Endodermal cell (in vitro differentiated cells): ENCODE measurements at regions not wholly inside any gene's neighbourhood (a gene's known extent, or its start where the extent isn't known, plus 50 kb on each side); places are given as distances from the start of the nearest gene placed in this dataset.

Experiments used
- DNase-seq: peaks from one replicate; pipeline ENCODE4 v3.0.0-alpha.2; 2017
- H3K27ac ChIP-seq: 2 replicates; pipeline ENCODE4 v1.5.1; 2013; ENCODE audit warnings: mild to moderate bottlenecking, low read depth, low read length, moderate library complexity
- H3K27me3 ChIP-seq: 2 replicates; pipeline ENCODE4 v1.6.1; 2013; ENCODE audit warnings: mild to moderate bottlenecking, low read length, moderate library complexity; ENCODE audit not compliant: insufficient read depth, control insufficient read depth, poor library complexity, severe bottlenecking
- H3K36me3 ChIP-seq: 2 replicates; pipeline ENCODE4 v1.7.0; 2013; ENCODE audit warnings: mild to moderate bottlenecking, low read length, moderate library complexity; ENCODE audit not compliant: control insufficient read depth, insufficient read depth
- H3K4me1 ChIP-seq: one replicate; pipeline ENCODE4 v1.7.0; 2013; ENCODE audit warnings: low read length; ENCODE audit not compliant: control insufficient read depth, insufficient read depth
- H3K4me3 ChIP-seq: 2 replicates; pipeline ENCODE4 v1.5.1; 2013; ENCODE audit warnings: mild to moderate bottlenecking, low read length, moderate library complexity
- H3K9ac ChIP-seq: 2 replicates; pipeline ENCODE4 v1.6.1; 2013; ENCODE audit warnings: mild to moderate bottlenecking, low read length, moderate library complexity; ENCODE audit not compliant: poor library complexity, severe bottlenecking; ENCODE audit errors: extremely low read depth
- H3K9me3 ChIP-seq: 2 replicates; pipeline ENCODE4 v1.6.1; 2013; ENCODE audit warnings: mild to moderate bottlenecking, low read length, moderate library complexity; ENCODE audit not compliant: control insufficient read depth
- H3K27ac Mint-ChIP-seq: 2 replicates; pipeline ENCODE4 v1.8.0; 2020; ENCODE audit warnings: mixed read lengths
- H3K27me3 Mint-ChIP-seq: 2 replicates; pipeline ENCODE4 v1.8.0; 2021; ENCODE audit warnings: mild to moderate bottlenecking, mixed read lengths; ENCODE audit not compliant: insufficient read depth
- H3K36me3 Mint-ChIP-seq: 2 replicates; pipeline ENCODE4 v1.8.0; 2020; ENCODE audit warnings: low read depth, mixed read lengths
- H3K4me1 Mint-ChIP-seq: 2 replicates; pipeline ENCODE4 v1.8.0; 2020; ENCODE audit warnings: mixed read lengths
- H3K4me3 Mint-ChIP-seq: 2 replicates; pipeline ENCODE4 v1.8.0; 2020; ENCODE audit warnings: mild to moderate bottlenecking, moderate library complexity, mixed read lengths
- H3K9me3 Mint-ChIP-seq: 2 replicates; pipeline ENCODE4 v1.8.0; 2020; ENCODE audit warnings: mild to moderate bottlenecking, mixed read lengths
- CTCF ChIP-seq: fragments of 200-600 bp; sonication (generic); conservative IDR thresholded peaks from 2 replicates; pipeline ENCODE4 v1.5.0; 2021; ENCODE audit warnings: antibody characterized with exemption, mild to moderate bottlenecking
- WGBS, 2 experiments: methylation state at CpG; one replicate each; pipeline versions ENCODE4 v1.1.5 to v1.1.7; 2013; ENCODE audit warnings: missing lambda C conversion rate in 2 of 2, mixed read lengths in 1 of 2; ENCODE audit not compliant: insufficient coverage in 1 of 2, insufficient read length in 1 of 2; 5-methylcytosine and 5-hydroxymethylcytosine counted together

DNA sequence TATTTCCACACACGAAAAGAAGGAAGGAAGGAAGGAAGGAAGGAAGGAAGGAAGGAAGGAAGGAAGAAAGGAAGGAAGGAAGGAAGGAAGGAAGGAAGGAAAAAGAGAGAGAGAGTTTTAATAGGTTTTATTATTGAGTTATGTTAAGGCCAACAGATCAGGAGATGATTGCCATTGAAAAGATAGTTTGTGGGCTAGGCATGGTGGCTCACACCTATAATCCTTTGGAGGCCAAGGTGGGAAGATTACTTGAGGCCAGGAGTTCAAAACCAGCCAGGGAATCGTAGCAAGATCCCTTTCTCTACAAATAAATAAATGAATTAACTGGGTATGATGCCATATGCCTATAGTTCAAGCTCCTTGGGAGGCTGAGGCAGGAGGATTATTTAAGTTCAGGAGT lies 877.2 kb downstream of the TLE4 start:
- H3K9me3 Mint-ChIP-seq = no peaks in the 10 kb centered on the region
- no peak overlapping the region for H3K4me3 ChIP-seq
- no peaks in the 10 kb centered on the region for H3K36me3 Mint-ChIP-seq
- H3K4me3 Mint-ChIP-seq = no peak overlapping the region
- H3K27me3 Mint-ChIP-seq = no peaks in the 10 kb centered on the region
- no peaks in the 10 kb centered on the region for H3K27me3 ChIP-seq
- no peak overlapping the region for H3K27ac Mint-ChIP-seq
- WGBS, 2 experiments = 78% methylated on average over 1 of the region's 2 CpGs; no CpG with 5 or more reads in 1 of the 2 experiments
- no peak for TF ChIP-seq CTCF
- H3K4me1 ChIP-seq = no peaks in the 10 kb centered on the region
- no peak for DNase-seq
- H3K4me1 Mint-ChIP-seq = peaks cover 12% of the 10 kb centered on the region
- H3K27ac ChIP-seq = no peak overlapping the region
- no peaks in the 10 kb centered on the region for H3K36me3 ChIP-seq
- H3K9ac ChIP-seq = no peak overlapping the region
- no peaks in the 10 kb centered on the region for H3K9me3 ChIP-seq

- H3K27ac ChIP-seq = no peak overlapping the region
- no peak overlapping the region for H3K9ac ChIP-seq
- WGBS, 2 experiments = 86 to 95% methylated on average over 3 of the region's 3 CpGs
- Mint-ChIP-seq H3K4me1 (peaks cover 12% of the 10 kb centered on the region), H3K27me3 (no peaks in the 10 kb centered on the region), H3K27ac (no peak overlapping the region), H3K36me3 (no peaks in the 10 kb centered on the region), H3K9me3 (no peaks in the 10 kb centered on the region), H3K4me3 (no peak overlapping the region)
- H3K4me1 ChIP-seq = no peaks in the 10 kb centered on the region
- no peaks in the 10 kb centered on the region for H3K27me3 ChIP-seq
- H3K36me3 ChIP-seq = no peaks in the 10 kb centered on the region
- H3K9me3 ChIP-seq = no peaks in the 10 kb centered on the region
- no peak for TF ChIP-seq CTCF
- DNase-seq = no peak
- H3K4me3 ChIP-seq = no peak overlapping the region
Observed at GRCh38 chr9:80447876-80448275, 876.1 kb downstream of the TLE4 start.

DNA sequence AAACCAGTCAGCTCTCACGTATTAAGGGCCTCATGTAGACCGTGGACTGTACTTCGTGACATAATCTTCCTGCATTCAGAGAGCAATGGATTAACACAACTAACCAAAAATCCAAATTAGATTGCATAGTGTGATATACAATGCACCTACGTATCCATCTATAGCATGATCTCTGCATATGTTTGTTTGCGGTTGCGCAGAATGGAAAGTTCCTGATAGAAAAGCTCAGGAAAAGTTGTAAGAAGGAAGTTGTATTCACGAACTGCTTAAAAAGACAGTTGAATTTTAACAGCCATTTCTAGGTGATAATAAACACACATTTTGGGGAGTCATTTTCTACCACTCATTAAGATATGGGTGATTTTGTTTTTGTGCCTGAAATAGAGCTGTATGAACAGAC lies 869.0 kb downstream of the TLE4 start:
- no peak for DNase-seq
- Mint-ChIP-seq H3K36me3 (no peaks in the 10 kb centered on the region), H3K4me1 (no peaks in the 10 kb centered on the region), H3K27ac (no peak overlapping the region), H3K4me3 (no peak overlapping the region), H3K9me3 (no peaks in the 10 kb centered on the region), H3K27me3 (no peaks in the 10 kb centered on the region)
- WGBS, 2 experiments = 90 to 94% methylated on average over 6 to 7 of the region's 7 CpGs
- Histone ChIP-seq H3K4me3 (no peak overlapping the region), H3K9ac (no peak overlapping the region), H3K27ac (no peak overlapping the region), H3K36me3 (no peaks in the 10 kb centered on the region), H3K4me1 (no peaks in the 10 kb centered on the region), H3K27me3 (no peaks in the 10 kb centered on the region), H3K9me3 (no peaks in the 10 kb centered on the region)
- TF ChIP-seq CTCF = no peak
